ENCODE measurements at regions not wholly inside any gene's neighbourhood (a gene's known extent, or its start where the extent isn't known, plus 50 kb on each side); places are given as distances from the start of the nearest gene placed in this dataset.

GRCh38 chr17:70615831-70616230, 446.5 kb downstream of the KCNJ2 start:
- TF ChIP-seq CTCF (IDR thresholded peaks at IDR 0.05) (no peak), FOSL2 (IDR thresholded peaks at IDR 0.05) (no peak), FOSL2 (CRISPR knock-in tag; IDR thresholded peaks at IDR 0.05) (no peak), USF2 (IDR thresholded peaks at IDR 0.05) (no peak), MYC (IDR thresholded peaks at IDR 0.05; ENCODE audit: borderline replicate concordance, low read length) (no peak), POLR2A (IDR thresholded peaks at IDR 0.05; ENCODE audit: low read length) (no peak)
